Left ventricle myocardium inferior (tissue), 1 donor: ENCODE measurements at regions not wholly inside any gene's neighbourhood (a gene's known extent, or its start where the extent isn't known, plus 50 kb on each side); places are given as distances from the start of the nearest gene placed in this dataset.

Experiments
- DNase-seq: peaks from one replicate; pipeline ENCODE4 v3.0.0-alpha.2; 2020
- H3K27ac ChIP-seq: fragments of 200-600 bp; replicated peaks from 2 replicates; pipeline ENCODE4 v1.8.0; 2021
- H3K27me3 ChIP-seq: fragments of 200-600 bp; 2 replicates; pipeline ENCODE4 v1.8.0; 2021; ENCODE audit warnings: low read depth
- H3K36me3 ChIP-seq: fragments of 200-600 bp; 2 replicates; pipeline ENCODE4 v1.8.0; 2021
- H3K4me1 ChIP-seq: fragments of 200-600 bp; 2 replicates; pipeline ENCODE4 v1.8.0; 2021
- H3K4me3 ChIP-seq: fragments of 200-600 bp; 2 replicates; pipeline ENCODE4 v1.8.0; 2021; ENCODE audit warnings: mild to moderate bottlenecking, moderate library complexity
- H3K9me3 ChIP-seq: fragments of 200-600 bp; replicated peaks from 2 replicates; pipeline ENCODE4 v1.8.0; 2021
- CTCF ChIP-seq: fragments of 200-600 bp; IDR thresholded peaks from 2 replicates; pipeline ENCODE4 v1.8.0; 2021; ENCODE audit warnings: antibody characterized with exemption, mild to moderate bottlenecking, borderline replicate concordance
- intact Hi-C: fragments of 100-400 bp; cut with micrococcal nuclease; formaldehyde crosslinking; loops from one replicate; pipeline ENCODE4 v1.11.0; 2022
- donor health status: DM: no; HTN: yes; CAD: no; lungs with severe emphysema.

- intact Hi-C loops: no loop called here
- H3K27me3 ChIP-seq: peaks cover 100% of the 10 kb centered on the region
These were observed 82.5 kb upstream of the BHLHE23 start for GRCh38 chr20:63089051-63089907.

GRCh38 chr20:63087872-63088680 is 81.3 kb upstream of the BHLHE23 start:
- H3K27me3 ChIP-seq: peaks cover 100% of the 10 kb centered on the region
- no peaks in the 10 kb centered on the region for H3K4me1 ChIP-seq
- peak; percentile 3 for DNase-seq
- H3K4me3 ChIP-seq: no peak overlapping the region
- no peaks in the 10 kb centered on the region for H3K36me3 ChIP-seq
- H3K9me3 ChIP-seq: no peaks in the 10 kb centered on the region
- H3K27ac ChIP-seq: no peak overlapping the region
- intact Hi-C loops: no loop called here
- no peak for TF ChIP-seq CTCF

More at GRCh38 chr20:63089051-63089907, 82.5 kb upstream of the BHLHE23 start:
- H3K4me3 ChIP-seq: no peak overlapping the region
- DNase-seq: peak; percentile 10
- no peaks in the 10 kb centered on the region for H3K4me1 ChIP-seq
- H3K9me3 ChIP-seq: no peaks in the 10 kb centered on the region
- no peaks in the 10 kb centered on the region for H3K36me3 ChIP-seq
- H3K27ac ChIP-seq: no peak overlapping the region
- TF ChIP-seq CTCF: no peak

GRCh38 chr20:63087236-63087871 is 80.6 kb upstream of the BHLHE23 start:
- Histone ChIP-seq H3K27ac (no peak overlapping the region), H3K4me3 (no peak overlapping the region), H3K4me1 (no peaks in the 10 kb centered on the region), H3K27me3 (peaks cover 100% of the 10 kb centered on the region), H3K36me3 (no peaks in the 10 kb centered on the region), H3K9me3 (no peaks in the 10 kb centered on the region)
- intact Hi-C loops: no loop called here
- TF ChIP-seq CTCF: no peak
- peak; percentile 3 for DNase-seq

- H3K27me3 ChIP-seq: peaks cover 100% of the 10 kb centered on the region
- no peaks in the 10 kb centered on the region for H3K9me3 ChIP-seq
- no peak overlapping the region for H3K27ac ChIP-seq
- intact Hi-C loops: no loop called here
- TF ChIP-seq CTCF: no peak
- H3K4me1 ChIP-seq: no peaks in the 10 kb centered on the region
- peak; percentile 4 for DNase-seq
- H3K4me3 ChIP-seq: no peak overlapping the region
- no peaks in the 10 kb centered on the region for H3K36me3 ChIP-seq
These were observed 79.9 kb upstream of the BHLHE23 start for GRCh38 chr20:63086421-63087235.
